Suprapubic skin (tissue), 4 donors: ENCODE measurements at regions not wholly inside any gene's neighbourhood (a gene's known extent, or its start where the extent isn't known, plus 50 kb on each side); places are given as distances from the start of the nearest gene placed in this dataset.

Experiments
- CTCF ChIP-seq, 2 donors: fragments of 200-600 bp in 1 of 2; fragments of 450-650 bp in 1 of 2; sonication (generic) in 1 of 2; IDR thresholded peaks; one replicate each; pipeline ENCODE4 v1.5.1; 2016 to 2019; ENCODE audit warnings: antibody characterized with exemption in 2 of 2, mild to moderate bottlenecking in 1 of 2, moderate library complexity in 1 of 2
- EP300 ChIP-seq: sonication (generic); formaldehyde crosslinking; IDR thresholded peaks from one replicate; pipeline ENCODE4 v1.6.1; 2017; ENCODE audit warnings: antibody characterized with exemption
- POLR2A ChIP-seq, 2 donors: fragments of 450-650 bp; IDR thresholded peaks; one replicate each; pipeline ENCODE4 v1.6.1; 2017; ENCODE audit warnings: antibody characterized with exemption in 2 of 2, mild to moderate bottlenecking in 2 of 2, moderate library complexity in 2 of 2
- POLR2AphosphoS5 ChIP-seq, 3 donors: sonication (generic); formaldehyde crosslinking; IDR thresholded peaks; one replicate each; pipeline ENCODE4 v1.6.1; 2017; ENCODE audit warnings: antibody characterized with exemption in 3 of 3

- TF ChIP-seq POLR2A (IDR thresholded peaks at IDR 0.05), result no peak
- TF ChIP-seq CTCF (IDR thresholded peaks at IDR 0.05), result no peak
- TF ChIP-seq EP300, result no peak
- no peak for TF ChIP-seq POLR2AphosphoS5 (IDR thresholded peaks at IDR 0.05)
Measured at GRCh38 chr1:25131794-25132193, 100.5 kb downstream of the SYF2 start.
